GM23338 (cell line): ENCODE measurements at regions not wholly inside any gene's neighbourhood (a gene's known extent, or its start where the extent isn't known, plus 50 kb on each side); places are given as distances from the start of the nearest gene placed in this dataset.

ENCODE experiments used
- EZH2 ChIP-seq: fragments of 200-600 bp; sonication (generic); IDR thresholded peaks from one replicate; pipeline ENCODE4 v1.8.0; 2017; ENCODE audit warnings: antibody characterized with exemption, mild to moderate bottlenecking, low read depth; ENCODE audit not compliant: unreplicated experiment
- EZH2phosphoT487 ChIP-seq: fragments of 200-600 bp; sonication (generic); IDR thresholded peaks from one replicate; pipeline ENCODE4 v1.8.1; 2018; ENCODE audit warnings: antibody characterized with exemption; ENCODE audit not compliant: unreplicated experiment
- POLR2AphosphoS5 ChIP-seq: IDR thresholded peaks from 2 replicates; pipeline ENCODE4 v1.6.1; 2016; ENCODE audit warnings: antibody characterized with exemption, low read depth
- ZNF114 ChIP-seq: fragments of 250-450 bp; sonication (Bioruptor Pico); IDR thresholded peaks from 2 replicates; pipeline ENCODE4 v1.5.0; 2020; ENCODE audit warnings: mild to moderate bottlenecking, moderate library complexity
- TF ChIP-seq, protein P1 (sequence below), 2 experiments: fragments of 200-600 bp in 1 of 2; sonication (generic) in 1 of 2; conservative IDR thresholded peaks; 2 replicates each; pipeline versions ENCODE4 v1.5.1 to v1.6.1; 2016 to 2017; ENCODE audit warnings: antibody characterized with exemption in 2 of 2, low read depth in 2 of 2, mild to moderate bottlenecking in 2 of 2, moderate library complexity in 1 of 2

DNA sequence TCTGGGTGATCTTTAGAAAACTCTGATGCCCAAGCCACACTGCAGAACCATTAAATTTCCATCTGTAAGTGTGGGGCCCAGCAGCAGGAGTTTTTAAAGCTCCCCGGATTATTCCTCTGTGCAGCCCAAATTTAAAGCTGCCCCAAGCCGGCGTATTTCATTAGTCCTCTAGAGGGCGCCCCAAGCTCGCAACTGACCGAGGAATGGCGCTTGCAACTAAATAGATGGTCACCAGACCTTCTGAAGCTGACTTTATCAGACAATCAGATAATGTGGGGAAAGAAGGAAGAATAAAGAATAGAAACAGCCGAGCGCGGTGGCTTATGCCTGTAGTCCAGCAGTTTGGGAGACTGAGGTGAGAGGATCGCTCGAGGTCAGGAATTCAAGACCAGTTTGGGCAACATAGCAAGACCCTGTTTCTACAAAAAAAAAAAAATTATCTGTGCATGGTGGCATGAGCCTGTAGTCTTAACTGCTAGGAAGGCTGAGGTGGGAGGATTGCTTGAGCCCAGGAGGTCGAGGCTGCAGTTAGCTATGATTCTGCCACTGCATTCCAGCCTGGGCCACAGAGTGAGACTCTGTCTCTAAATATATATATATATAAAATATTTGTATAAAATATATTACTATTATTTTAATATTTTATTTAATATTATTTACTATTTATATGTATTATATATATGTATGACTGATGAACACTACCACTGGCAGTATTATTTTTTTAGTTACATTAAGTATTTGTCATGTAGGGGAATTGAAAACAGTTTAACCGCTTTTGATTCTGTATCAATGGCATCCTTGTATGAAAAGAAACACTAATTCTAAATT is 56.0 kb downstream of the OTOR start:
- no peak for TF ChIP-seq EZH2
- TF ChIP-seq, protein P1, sequence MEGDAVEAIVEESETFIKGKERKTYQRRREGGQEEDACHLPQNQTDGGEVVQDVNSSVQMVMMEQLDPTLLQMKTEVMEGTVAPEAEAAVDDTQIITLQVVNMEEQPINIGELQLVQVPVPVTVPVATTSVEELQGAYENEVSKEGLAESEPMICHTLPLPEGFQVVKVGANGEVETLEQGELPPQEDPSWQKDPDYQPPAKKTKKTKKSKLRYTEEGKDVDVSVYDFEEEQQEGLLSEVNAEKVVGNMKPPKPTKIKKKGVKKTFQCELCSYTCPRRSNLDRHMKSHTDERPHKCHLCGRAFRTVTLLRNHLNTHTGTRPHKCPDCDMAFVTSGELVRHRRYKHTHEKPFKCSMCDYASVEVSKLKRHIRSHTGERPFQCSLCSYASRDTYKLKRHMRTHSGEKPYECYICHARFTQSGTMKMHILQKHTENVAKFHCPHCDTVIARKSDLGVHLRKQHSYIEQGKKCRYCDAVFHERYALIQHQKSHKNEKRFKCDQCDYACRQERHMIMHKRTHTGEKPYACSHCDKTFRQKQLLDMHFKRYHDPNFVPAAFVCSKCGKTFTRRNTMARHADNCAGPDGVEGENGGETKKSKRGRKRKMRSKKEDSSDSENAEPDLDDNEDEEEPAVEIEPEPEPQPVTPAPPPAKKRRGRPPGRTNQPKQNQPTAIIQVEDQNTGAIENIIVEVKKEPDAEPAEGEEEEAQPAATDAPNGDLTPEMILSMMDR (conservative IDR thresholded peaks at IDR 0.05; ENCODE audit: low read depth in 2 of 2), result peak; percentile 85 to 99
- no peak for TF ChIP-seq EZH2phosphoT487
- TF ChIP-seq POLR2AphosphoS5, result no peak
- no peak for TF ChIP-seq ZNF114 (CRISPR knock-in tag)
